Suprapubic skin (tissue), 4 donors: ENCODE measurements at regions not wholly inside any gene's neighbourhood (a gene's known extent, or its start where the extent isn't known, plus 50 kb on each side); places are given as distances from the start of the nearest gene placed in this dataset.

Experiments used
- DNase-seq, 2 donors: peaks; one replicate each; pipeline ENCODE4 v3.0.0-alpha.2; 2019; ENCODE audit warnings: low spot score in 2 of 2
- H3K27ac ChIP-seq: fragments of 200-600 bp; sonication (generic); one replicate; pipeline ENCODE4 v1.5.1; 2019
- H3K27me3 ChIP-seq: fragments of 200-600 bp; sonication (generic); one replicate; pipeline ENCODE4 v1.5.1; 2019
- H3K36me3 ChIP-seq: fragments of 200-600 bp; sonication (generic); one replicate; pipeline ENCODE4 v1.5.1; 2019
- H3K4me1 ChIP-seq: fragments of 200-600 bp; sonication (generic); one replicate; pipeline ENCODE4 v1.5.1; 2019
- H3K4me3 ChIP-seq: fragments of 200-600 bp; sonication (generic); one replicate; pipeline ENCODE4 v1.5.1; 2019; ENCODE audit warnings: mild to moderate bottlenecking
- H3K9me3 ChIP-seq: fragments of 200-600 bp; sonication (generic); one replicate; pipeline ENCODE4 v1.5.1; 2019
- EP300 ChIP-seq: sonication (generic); formaldehyde crosslinking; IDR thresholded peaks from one replicate; pipeline ENCODE4 v1.6.1; 2017; ENCODE audit warnings: antibody characterized with exemption
- POLR2A ChIP-seq, 2 donors: fragments of 450-650 bp; IDR thresholded peaks; one replicate each; pipeline ENCODE4 v1.6.1; 2017; ENCODE audit warnings: antibody characterized with exemption in 2 of 2, mild to moderate bottlenecking in 2 of 2, moderate library complexity in 2 of 2
- POLR2AphosphoS5 ChIP-seq, 3 donors: sonication (generic); formaldehyde crosslinking; IDR thresholded peaks; one replicate each; pipeline ENCODE4 v1.6.1; 2017; ENCODE audit warnings: antibody characterized with exemption in 3 of 3
- WGBS: methylation state at CpG from one replicate; pipeline ENCODE4 v1.1.5; 2018; 5-methylcytosine and 5-hydroxymethylcytosine counted together
- TF ChIP-seq, protein P1 (sequence below), 2 donors: fragments of 200-600 bp in 1 of 2; fragments of 450-650 bp in 1 of 2; sonication (generic) in 1 of 2; IDR thresholded peaks; one replicate each; pipeline ENCODE4 v1.5.1; 2016 to 2019; ENCODE audit warnings: antibody characterized with exemption in 2 of 2, mild to moderate bottlenecking in 1 of 2, moderate library complexity in 1 of 2

DNA sequence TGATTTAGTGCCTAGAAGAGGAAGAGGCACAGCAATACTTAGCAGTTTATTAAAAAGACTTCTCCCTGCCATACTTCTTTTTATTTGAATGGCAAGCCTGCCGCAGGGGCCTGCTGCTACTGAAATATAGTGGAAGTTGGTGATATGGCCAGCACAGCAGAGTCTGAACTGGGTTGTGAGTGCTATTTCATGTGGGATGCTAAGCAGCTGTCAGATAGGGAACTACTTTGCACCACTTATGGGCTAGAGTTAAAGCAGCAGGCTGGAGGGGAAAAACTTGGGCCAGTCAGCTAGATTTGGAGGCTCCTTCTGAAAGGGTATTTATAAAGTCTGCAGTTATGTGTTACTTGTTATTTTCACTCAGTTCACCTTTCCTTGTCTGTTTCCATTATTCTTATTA is 299.0 kb upstream of the E2F7 start:
- no peak overlapping the region for H3K27ac ChIP-seq

DNA sequence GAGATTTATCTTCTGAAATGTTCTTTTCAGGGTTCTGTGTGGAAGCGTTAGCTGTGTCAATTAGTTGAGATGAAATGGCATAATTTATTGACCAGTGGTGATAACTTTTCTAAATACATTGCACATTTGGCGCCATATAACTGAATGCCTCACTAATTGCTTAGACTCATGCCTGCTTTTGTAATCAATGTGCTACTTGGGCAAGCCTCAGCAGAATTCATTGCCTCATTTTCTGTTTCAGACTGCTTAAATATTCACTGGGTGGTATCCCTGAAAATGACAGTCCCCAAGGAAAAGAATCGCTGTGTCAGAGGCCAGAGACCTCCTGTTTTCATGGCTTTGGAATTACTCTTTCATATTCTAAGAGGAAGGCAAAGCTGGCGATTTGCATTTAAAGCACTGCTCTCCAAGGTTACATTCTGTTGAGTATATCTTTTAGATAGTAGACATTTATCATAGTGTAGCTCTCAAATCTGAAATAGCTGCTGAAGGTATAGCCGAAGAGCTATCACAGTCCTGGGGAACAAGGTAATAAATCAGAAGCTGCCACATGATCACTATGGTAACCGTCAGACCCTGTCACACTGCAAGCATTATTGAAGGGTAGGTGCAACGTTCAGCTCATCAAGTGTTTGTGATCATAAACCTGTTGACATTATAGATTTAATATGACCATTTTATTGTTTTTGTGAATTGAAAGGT is 297.3 kb upstream of the E2F7 start:
- no peaks in the 10 kb centered on the region for H3K4me1 ChIP-seq
- WGBS, result 75% methylated on average over 7 of the region's 7 CpGs
- no peaks in the 10 kb centered on the region for H3K36me3 ChIP-seq
- no peaks in the 10 kb centered on the region for H3K9me3 ChIP-seq
- H3K27ac ChIP-seq, result no peak overlapping the region
- H3K4me3 ChIP-seq, result no peak overlapping the region
- H3K27me3 ChIP-seq, result no peaks in the 10 kb centered on the region
- TF ChIP-seq POLR2AphosphoS5 (IDR thresholded peaks at IDR 0.05), result no peak
- TF ChIP-seq POLR2A (IDR thresholded peaks at IDR 0.05), result no peak
- TF ChIP-seq EP300, result no peak
- TF ChIP-seq, protein P1, sequence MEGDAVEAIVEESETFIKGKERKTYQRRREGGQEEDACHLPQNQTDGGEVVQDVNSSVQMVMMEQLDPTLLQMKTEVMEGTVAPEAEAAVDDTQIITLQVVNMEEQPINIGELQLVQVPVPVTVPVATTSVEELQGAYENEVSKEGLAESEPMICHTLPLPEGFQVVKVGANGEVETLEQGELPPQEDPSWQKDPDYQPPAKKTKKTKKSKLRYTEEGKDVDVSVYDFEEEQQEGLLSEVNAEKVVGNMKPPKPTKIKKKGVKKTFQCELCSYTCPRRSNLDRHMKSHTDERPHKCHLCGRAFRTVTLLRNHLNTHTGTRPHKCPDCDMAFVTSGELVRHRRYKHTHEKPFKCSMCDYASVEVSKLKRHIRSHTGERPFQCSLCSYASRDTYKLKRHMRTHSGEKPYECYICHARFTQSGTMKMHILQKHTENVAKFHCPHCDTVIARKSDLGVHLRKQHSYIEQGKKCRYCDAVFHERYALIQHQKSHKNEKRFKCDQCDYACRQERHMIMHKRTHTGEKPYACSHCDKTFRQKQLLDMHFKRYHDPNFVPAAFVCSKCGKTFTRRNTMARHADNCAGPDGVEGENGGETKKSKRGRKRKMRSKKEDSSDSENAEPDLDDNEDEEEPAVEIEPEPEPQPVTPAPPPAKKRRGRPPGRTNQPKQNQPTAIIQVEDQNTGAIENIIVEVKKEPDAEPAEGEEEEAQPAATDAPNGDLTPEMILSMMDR (IDR thresholded peaks at IDR 0.05), result no peak
- no peak for DNase-seq

More for the DNA sequence above, 299.0 kb upstream of the E2F7 start:
- Histone ChIP-seq H3K4me1 (no peaks in the 10 kb centered on the region), H3K36me3 (no peaks in the 10 kb centered on the region), H3K27me3 (no peaks in the 10 kb centered on the region), H3K4me3 (no peak overlapping the region), H3K9me3 (no peaks in the 10 kb centered on the region)
- WGBS, result 88% methylated on average over 1 of the region's 1 CpG
- no peak for DNase-seq
- TF ChIP-seq POLR2AphosphoS5 (IDR thresholded peaks at IDR 0.05) (no peak), POLR2A (IDR thresholded peaks at IDR 0.05) (no peak), EP300 (no peak)
- TF ChIP-seq, protein P1 (IDR thresholded peaks at IDR 0.05), result no peak

DNA sequence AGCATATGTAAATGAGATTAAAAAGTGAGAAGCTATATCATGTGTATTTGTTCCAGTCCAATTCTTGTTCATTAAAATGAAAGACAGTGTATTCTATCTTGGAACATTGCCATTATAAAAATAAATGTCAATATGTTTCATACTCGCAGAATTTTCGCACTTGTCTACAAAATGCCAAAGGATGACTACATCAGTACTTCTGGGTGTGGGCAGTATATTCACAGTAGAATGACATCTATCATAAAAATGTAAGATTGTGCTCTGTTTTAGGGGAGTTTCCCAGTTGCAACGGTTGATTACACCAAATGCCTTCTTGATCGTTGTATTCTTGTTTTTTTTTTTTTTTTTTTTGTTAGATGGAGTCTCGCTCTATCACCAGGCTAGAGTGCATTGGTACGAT is 292.3 kb upstream of the E2F7 start:
- DNase-seq, result no peak
- H3K4me1 ChIP-seq, result no peaks in the 10 kb centered on the region
- no peak for TF ChIP-seq POLR2AphosphoS5 (IDR thresholded peaks at IDR 0.05)
- TF ChIP-seq POLR2A (IDR thresholded peaks at IDR 0.05), result no peak
- no peak for TF ChIP-seq EP300
- H3K9me3 ChIP-seq, result no peaks in the 10 kb centered on the region
- no peaks in the 10 kb centered on the region for H3K27me3 ChIP-seq
- H3K4me3 ChIP-seq, result no peak overlapping the region
- 76% methylated on average over 6 of the region's 6 CpGs for WGBS
- no peak overlapping the region for H3K27ac ChIP-seq
- no peaks in the 10 kb centered on the region for H3K36me3 ChIP-seq

DNA sequence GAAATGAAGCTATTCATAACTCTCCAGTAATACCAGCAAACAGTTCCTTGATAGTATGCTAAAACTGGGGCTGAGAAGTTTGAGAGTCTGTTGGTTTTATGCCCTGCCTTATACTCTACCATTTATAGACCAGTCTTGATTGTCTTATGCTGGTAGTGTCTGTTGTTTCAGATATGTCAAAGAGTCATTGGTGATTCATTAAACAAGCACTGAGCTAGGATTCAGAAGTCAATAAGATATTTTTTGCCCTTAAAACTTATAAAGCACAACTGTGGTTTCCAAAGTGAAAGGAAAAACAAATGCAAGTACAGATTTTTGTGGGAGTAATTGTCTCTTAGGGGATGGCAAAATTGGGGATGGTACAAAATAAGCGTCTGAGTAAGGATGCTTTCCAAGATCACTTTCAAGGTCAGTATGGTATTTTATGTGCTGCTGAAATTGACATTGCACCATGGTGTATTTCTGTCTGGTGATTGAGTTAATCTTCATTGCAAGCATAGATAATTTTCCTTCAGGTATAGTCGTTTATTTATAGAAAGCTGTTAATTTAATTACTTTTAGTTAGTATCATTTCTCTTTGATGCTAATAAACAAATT is 289.5 kb upstream of the E2F7 start:
- TF ChIP-seq EP300, result no peak
- TF ChIP-seq POLR2A (IDR thresholded peaks at IDR 0.05), result no peak
- TF ChIP-seq, protein P1 (IDR thresholded peaks at IDR 0.05), result no peak
- TF ChIP-seq POLR2AphosphoS5 (IDR thresholded peaks at IDR 0.05), result no peak
- H3K27me3 ChIP-seq, result no peaks in the 10 kb centered on the region
- DNase-seq, result no peak
- 46% methylated on average over 2 of the region's 2 CpGs for WGBS
- no peaks in the 10 kb centered on the region for H3K4me1 ChIP-seq
- H3K27ac ChIP-seq, result no peak overlapping the region
- H3K36me3 ChIP-seq, result no peaks in the 10 kb centered on the region
- no peaks in the 10 kb centered on the region for H3K9me3 ChIP-seq
- no peak overlapping the region for H3K4me3 ChIP-seq

DNA sequence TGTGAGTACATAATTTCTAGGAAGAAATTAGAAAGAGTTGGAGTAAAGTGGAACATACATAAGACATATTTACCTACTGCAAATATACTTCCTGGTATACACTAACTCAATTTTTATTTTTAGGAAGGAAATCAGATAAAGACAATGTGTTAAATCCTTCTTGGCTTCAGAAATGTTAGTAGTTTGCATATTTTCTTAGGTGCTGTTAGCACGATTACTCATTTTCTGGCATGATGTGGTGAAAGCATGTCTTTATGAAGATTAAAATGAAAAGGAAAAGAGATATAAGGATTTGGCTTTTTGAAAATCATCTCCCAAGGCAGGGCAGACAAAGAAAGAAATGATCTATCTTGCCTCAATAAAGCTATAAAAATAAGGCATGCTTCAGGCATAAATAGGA is 287.6 kb upstream of the E2F7 start:
- H3K4me3 ChIP-seq, result no peak overlapping the region
- no peak for DNase-seq
- H3K4me1 ChIP-seq, result no peaks in the 10 kb centered on the region
- no peaks in the 10 kb centered on the region for H3K27me3 ChIP-seq
- no peaks in the 10 kb centered on the region for H3K9me3 ChIP-seq
- WGBS, result 25% methylated on average over 1 of the region's 1 CpG
- no peaks in the 10 kb centered on the region for H3K36me3 ChIP-seq
- no peak overlapping the region for H3K27ac ChIP-seq
- TF ChIP-seq EP300 (no peak), POLR2AphosphoS5 (IDR thresholded peaks at IDR 0.05) (no peak), POLR2A (IDR thresholded peaks at IDR 0.05) (no peak)
- TF ChIP-seq, protein P1 (IDR thresholded peaks at IDR 0.05), result no peak
